ENCODE measurements at regions not wholly inside any gene's neighbourhood (a gene's known extent, or its start where the extent isn't known, plus 50 kb on each side); places are given as distances from the start of the nearest gene placed in this dataset.

DNA sequence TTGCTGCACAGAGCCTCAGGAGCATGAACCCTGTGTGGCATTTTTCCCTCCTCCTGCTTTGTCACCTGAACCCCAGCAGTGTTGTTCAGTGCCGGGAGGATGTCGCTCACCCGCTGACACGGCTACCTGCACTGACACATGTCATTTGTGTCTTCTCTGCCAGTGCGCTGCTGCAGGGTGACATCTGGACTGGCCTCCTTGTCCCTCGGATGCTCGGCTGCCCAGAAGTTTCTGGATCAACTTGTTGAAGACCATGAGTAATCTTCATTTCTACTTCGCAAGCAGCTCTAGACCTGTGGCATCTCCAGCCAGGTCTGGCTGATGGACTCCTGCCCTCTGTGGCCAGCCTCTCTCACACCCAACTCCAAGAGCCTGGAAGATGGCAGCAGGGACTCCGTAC, 311.1 kb upstream of the C2CD4B start:
- DNase-seq: no peak

DNA sequence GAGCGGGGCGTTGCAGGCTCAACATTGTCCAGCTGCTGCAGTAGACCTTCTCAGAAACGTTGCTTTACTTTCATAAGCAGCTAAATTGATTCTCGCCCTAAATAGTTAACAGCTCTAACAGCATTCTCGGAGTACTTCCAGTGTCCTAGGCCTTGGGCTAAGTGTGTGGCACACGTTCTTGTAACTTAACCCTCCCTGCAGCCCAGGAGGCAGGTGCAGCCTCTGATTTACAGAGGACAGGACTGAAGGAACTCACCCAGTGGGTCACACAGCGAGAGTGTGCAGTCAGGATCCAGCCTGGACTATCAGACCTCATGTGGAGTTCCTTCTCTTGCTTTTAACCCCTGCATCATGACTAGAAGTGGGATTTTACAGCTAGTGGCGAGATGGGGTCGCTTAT, 312.8 kb upstream of the C2CD4B start:
- no peak for DNase-seq

DNA sequence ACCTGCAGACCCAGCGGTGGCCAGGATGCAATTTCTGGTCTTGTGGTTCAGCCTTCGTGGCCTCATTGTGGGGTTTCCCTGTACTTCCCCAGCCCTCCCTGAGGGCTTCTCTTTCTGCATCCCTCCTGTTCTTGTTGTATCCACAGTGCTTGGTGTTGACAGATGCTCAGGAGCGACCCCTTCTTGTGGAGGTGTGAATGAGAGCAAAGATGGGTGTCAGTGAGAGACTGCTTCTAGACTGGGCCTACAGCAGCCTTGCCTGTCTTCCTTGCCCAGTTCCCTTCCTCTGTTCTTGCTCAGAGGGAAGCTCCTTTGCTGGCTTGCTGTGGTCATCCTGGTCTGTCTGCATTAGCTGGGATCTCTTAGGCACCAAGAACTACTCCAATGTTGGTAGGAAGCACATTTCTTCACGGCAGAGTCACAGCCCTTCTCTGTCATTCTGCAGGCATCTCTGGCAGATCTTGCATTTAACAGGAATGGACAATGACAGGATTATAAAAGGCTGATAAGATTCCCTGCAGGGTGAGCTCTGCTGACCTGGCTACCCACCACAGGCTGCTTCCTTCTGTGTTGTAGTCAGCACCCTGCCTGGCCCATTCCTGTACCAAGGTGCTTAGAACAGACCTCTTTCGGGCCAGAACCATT, 317.8 kb upstream of the C2CD4B start:
- peak; percentile 53 for DNase-seq

DNA sequence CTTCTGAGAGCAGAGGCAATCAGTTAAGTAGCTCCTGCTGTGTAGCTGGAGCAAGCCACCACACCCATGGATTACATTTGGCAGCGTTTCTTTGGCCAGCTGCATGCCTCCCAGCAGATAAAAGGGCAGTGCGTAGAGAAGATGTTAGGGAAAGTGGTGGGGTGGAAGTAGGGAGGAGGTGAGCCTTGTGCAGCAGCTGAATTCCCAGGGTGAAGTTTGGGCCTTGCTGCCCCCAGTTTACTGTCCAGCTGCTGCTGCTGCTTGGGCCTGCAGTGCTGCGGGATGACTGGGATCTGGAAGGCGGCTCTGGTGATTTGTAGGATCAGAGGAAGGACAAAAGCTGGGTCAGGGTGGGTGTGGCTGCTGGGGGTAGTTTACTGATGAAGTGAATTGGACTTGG, 318.7 kb upstream of the C2CD4B start:
- peak; percentile 74 for DNase-seq

DNA sequence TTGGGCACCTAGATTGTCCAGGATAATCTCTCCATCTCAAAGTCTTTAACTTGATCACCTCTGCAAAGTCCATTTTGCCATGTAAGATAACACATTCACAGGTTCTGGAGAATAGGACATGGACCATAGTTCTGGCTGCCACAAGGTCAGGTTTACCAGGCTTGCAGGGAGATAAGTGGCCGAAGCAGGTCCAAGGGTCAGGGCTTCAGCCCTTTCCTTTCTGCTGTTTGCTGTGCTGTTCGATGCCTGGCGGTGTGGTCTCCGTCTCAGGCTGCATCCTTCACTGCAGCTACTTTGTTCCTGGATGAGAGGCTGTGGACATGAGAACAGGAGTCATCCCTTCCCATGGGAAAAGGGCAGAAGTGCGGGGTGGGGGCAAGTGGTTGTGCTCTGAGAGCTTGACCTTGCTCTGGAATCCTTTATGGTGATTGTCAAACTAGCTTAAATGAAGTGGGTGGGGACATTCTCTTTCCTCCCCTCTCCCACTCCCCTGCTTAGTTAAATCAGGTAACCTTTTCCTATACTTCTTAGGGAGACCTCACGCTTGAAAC, 320.2 kb upstream of the C2CD4B start:
- no peak for DNase-seq

DNA sequence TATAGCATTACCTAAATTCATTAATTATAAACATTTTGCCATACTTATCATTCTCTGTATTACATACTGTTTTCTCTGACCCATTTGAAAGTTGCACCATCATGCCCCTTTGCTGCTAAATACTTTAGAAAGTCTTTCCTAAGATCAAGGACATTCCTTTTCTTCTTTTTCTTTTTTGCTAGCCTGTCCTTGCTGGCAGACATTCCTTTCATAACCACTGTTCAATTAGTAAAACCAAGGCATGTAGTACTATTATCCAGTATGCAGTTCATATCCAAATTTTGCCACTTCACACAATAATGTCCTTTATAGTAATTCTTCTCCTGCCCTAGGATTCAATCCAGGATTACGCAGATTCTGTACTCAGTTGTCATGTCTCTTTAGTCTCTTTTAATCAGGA, 321.0 kb upstream of the C2CD4B start:
- DNase-seq: no peak

DNA sequence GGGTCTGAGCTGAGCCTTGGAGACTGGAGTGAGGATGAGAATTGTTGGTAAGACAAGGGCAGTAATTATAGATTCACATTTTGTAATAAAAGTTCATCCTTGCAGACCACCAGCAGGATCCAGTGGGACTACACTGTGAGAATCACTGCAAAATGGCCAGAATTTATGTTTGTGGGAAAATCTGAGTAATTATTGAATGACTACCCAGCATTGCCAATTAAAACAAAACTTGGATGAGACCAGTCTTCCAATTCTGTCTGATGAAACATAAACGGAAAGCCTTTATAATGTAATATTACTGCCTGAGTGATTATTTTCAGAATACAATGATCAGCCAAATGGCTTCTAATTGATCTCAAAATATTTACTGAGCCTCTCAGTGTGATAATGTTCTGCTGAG, 323.3 kb upstream of the C2CD4B start:
- DNase-seq: no peak

DNA sequence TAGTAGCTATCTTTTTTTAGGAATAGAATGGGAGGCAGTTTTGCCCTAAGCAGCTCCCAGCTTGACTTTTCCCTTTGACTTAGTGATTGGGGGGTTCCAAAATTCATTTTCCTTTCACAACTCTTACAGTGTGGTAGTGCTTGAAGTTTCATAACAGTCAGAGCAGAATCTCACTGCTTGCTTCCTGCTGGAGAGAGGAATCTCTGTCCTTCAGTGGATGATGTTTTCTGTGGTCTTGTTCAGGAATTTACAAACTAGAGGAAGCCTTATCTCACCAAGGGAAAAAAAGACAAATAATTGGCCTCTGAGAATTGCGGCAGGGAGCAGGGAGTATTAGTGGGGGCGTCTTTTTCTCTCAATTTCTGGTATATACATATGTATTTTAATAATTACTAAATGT, 326.6 kb upstream of the C2CD4B start:
- no peak for DNase-seq

DNA sequence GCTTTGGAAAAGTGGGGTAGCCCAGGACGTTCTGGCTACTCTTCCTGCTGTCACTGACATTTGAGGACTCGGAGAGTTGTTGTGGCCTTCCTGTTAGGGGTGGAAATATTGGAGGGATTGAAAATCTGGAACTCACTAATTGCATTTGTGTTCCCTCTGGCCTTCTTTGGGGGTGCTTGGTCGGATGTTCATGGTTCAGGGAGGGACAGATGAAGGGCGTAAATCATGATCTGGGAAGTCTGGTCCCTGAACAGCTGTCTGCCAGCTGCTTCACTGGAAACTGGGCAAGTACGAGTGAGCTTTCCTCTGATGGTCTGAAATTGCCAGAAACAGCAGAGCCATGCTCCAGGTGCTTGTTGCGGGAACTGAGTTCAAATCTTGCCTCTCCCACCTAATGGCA, 327.8 kb upstream of the C2CD4B start:
- DNase-seq: no peak

DNA sequence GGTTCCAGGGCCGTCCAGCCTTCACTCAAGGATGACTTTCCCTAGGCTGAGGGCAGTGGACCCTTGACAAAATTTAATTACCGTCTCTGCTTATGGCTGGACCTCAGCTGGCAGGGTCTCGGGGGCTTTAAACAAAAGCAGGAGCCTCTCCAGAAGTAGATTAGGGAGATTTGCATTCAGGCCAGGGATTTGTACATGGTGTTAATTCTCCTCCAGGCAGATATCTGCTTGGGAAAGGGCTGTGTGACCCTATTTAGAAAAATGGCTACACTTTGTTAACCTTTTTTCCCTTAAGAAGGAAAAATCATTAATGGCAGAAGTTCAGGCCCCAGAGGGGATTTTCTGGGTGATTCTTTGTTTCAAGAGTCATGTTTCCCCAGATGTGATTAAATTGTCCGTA, 329.1 kb upstream of the C2CD4B start:
- no peak for DNase-seq

DNA sequence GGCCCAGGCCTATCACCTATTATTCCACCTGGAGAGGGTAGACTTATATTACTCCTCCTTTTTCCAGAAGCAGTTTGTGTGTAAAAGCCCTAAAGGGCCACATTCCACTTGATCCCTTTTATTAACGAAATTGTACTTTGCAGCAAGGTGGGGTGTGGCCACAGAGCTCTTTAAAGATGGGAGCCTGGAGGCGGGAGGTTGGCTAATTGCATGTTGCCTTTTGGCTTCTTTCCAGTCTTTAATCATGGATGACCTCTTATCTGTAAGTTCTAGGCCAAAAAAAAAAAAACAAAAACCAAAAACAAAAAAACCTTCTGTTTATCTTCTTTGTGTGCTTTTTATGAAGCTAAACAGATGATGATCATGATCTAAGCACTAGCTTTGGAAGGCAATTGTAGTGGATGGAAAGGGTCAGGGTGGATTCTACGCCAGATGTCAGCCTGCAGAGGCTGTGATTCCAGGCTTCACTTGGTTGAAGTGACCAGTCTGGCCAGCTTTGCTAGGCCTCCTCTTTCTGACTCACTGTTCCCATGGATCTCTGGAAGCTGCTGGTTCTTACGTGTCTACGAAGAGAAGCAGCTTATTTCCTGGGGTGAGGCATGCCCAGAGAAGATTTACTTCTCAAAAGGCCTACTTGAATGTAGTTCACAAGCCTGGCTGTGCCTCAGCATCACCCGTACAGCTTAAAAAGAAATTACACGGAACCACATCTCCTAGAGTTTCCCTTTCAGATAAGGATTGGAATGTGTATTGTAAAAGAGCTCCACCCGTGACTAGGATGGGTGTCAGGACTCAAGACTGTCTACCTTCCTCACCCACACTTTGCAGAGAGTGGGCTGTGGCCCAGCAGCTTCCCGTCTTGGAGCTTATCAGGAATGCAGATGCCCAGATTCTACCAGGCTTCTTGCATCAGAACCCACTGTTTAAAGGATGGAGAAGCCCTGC, 330.9 kb upstream of the C2CD4B start:
- peak; percentile 35 for DNase-seq

DNA sequence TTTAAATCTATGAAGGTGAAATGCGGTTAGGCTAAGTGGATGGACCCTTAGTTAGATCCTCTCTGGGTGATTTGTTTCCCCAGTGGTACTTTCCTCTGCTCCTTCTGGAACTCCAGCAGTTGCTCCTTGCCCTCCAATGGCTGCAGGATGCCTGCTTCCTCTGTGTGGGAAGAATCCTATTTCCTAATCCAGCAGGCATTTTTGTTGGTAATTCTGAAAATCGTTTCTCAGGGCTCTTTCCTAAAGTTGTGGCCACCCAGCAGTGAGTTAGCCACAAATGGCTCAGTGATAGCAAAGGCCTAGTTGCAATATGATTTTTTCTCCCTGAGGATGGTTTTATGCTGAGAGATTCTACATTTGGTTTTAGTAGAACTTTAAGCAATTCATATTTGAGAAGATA, 332.3 kb upstream of the C2CD4B start:
- no peak for DNase-seq

DNA sequence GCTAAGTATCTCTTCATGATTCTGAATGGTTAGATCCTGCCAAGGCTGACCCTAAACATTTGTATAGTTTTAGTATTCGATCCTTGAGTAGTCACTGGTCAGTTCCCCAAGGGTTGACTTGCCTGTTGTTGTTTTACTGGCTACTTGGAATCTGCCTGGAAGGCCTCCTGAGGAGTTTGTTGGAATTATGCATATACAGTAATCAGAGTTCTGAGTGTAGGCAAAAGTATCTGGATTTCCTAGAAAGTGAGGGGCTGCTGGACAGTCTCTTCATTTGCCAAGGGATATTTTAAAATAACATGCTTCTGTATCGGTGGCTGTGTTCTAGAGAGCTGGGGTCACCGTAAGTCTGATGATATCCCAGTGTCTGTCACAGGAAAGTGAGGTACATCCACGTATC, 333.2 kb upstream of the C2CD4B start:
- no peak for DNase-seq

DNA sequence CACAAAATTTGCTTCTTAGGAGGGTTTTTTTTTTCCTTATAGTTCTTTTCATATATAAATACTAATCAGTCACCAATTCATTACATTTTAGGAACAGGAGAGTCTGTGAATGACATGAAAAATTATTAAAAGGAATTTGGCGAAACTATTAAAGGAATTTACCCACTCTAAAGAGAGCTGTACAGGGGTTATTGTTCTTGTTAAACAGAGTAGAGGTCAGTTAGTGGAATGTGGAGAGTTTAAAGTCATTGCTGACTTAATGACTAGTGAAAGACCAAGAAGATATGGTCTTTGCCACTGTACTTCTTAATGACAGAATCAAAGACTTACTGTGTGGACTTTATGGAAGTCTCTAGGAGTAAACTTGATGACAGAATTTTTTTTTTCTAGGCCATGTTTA, 333.6 kb upstream of the C2CD4B start:
- no peak for DNase-seq

DNA sequence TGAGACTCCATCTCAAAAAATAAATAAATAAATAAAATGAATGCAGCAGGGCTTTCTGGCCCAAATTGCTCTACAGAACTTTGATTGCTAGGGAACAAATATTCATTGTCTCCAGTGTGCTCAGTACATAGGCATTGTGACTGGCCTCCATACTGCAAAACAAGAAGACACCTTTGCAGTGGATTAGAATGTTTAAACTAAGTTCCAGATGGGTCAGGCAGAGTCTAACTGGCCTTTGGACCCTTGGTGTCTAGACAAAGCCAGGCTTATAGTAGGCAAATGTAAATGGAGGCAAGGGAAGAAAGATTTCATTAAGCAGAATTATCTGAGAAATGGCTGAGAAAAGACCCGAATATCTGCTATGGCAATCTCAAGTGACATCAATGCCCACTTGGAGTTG, 335.2 kb upstream of the C2CD4B start:
- DNase-seq: no peak

DNA sequence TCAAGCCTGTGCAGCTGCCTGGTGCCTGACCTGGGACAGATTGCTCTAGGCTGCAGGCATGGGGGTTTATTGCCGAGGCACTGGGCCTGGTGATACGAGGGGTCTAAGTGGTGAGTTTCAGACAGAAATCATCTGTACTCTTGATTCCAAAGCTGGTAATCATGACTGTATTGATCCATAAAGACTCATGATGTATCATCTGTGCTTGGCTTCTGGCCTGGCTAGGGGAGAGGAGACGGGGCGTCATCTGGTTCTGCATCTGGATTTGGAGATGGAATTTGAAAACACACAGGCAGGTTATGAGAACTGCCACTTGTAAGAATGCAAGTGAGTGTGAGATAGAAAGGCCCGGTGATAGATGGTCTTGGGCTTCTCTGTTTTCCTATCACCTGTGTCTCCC, 337.4 kb upstream of the C2CD4B start:
- no peak for DNase-seq

DNA sequence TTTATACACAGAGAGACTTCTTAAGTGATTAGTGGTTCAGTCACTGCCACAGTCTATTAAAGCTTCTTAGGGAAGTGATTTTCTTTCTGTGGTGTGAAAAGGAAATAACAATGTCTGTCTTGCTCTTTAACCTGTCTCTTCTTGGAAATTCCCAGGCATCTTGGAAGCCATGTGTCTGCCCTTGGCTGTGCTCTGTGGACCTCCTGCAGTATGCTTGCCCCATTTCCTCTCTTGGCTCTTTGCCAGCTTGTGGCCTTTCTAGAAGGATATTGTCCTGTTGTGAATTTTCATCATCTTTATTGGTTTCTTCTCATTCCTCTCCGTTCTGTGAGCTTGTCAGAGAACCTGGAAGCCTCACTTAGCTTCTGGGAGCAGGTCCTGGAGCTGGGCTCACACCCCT, 338.4 kb upstream of the C2CD4B start:
- DNase-seq: peak; percentile 13

DNA sequence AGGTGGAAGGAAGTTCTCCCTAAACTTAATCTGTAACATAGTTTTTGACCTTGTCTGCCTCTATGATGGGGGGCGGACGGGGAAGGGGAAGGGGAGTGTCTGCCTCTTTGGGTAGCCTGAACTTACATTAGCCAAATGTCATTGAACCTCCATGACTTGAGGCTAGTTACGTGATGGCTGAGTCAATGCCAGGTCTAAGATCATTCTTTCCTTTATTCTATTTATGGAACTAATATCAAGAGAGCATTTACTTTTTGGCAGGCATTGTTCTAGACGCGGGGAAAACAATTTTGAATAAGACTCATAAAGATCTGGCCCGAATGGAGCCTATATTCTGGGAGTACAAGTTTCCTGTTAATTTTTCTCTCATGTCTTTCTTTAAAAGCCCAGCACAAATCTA, 340.7 kb upstream of the C2CD4B start:
- no peak for DNase-seq

DNA sequence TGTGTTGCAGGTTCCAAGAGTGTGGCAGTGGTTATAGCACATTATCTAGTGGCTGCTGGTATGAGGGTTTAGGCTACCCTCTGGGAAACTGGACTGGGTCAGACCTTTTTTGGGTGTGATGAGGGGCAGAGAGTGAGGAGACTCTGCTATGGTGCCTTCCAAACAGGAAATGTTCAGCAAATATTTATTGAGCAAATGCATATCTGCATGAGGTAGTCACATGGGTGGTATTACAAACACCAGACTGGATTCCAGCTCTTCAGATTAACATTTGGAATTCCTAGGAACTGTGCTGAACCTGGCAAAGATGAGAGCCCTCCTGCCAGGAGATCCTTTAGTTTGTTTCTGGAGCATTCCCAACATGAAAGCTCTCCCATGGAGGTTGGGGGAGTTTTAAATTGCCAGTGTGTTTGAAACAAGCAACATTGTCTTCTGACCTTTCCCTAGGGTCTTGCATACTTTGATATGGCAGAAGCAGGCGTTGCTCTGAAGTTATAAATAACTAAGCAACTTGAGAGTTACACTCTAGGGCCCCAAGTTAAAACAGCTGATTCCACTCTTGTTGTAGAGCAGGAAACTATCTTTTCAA, 341.2 kb upstream of the C2CD4B start:
- DNase-seq: no peak

DNA sequence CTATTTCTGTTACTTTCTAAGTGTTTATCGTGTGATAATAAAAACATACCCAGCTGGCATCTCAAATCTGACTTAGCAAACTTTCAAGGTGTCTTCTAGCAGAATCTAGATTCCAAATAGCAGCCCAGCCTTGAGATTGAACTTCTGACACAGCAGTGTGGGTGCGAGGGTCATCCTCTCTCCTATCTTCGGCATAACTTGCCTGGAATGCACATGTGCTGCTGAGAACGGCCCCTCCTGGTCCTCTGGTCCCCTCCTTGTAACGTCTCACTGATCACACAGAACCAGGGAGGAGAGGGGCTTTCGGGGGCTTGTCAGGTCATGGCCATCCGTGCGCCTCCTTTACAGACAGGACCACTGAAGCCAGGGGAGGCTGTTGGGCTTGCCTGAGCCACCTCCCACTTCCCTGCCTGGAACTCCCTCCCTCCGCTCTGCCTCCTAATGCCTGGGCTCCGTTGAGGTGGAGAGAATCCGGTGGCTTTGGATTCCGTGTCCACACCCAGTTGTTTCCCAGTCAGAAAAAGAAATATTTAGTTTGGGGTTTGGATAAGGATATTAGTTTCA, 344.4 kb upstream of the C2CD4B start:
- no peak for DNase-seq

DNA sequence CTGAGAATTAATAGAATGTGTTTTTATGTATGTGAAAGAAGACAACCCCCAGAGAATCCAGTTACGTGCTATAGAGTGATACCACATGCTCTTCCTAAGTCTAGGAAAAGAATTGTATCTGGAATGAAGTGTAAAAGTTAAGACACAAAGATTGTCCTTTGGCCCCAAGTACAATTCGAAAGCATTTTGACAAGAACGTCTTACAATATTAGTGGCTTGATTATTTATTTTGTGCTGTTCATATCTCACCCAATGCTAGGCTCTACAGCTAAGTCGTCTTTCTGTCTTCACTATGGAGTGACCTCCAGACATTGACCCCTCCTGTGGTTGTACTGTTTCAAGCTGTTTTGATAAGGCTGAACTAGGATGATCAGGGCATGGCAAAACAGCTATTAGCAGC, 345.7 kb upstream of the C2CD4B start:
- DNase-seq: no peak

DNA sequence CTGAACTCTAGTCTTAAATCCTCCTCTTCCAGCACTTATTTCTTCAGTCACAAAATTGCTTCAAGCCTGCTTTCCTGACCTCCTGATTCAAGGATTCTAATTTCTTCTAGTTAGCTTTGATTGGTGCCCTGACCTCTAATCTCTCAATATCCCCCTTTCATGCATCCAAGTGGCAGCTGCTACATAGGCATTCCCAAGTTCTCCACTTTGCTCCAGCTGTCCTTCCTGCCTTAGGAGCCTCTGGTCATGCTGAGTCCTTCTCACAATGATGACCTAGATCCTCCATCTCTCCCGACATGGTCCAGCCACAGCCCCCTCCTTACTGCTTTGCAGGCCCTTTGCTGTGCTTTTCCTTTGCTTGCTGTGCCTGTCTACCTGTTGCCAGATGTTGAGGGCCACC, 347.8 kb upstream of the C2CD4B start:
- DNase-seq: no peak

DNA sequence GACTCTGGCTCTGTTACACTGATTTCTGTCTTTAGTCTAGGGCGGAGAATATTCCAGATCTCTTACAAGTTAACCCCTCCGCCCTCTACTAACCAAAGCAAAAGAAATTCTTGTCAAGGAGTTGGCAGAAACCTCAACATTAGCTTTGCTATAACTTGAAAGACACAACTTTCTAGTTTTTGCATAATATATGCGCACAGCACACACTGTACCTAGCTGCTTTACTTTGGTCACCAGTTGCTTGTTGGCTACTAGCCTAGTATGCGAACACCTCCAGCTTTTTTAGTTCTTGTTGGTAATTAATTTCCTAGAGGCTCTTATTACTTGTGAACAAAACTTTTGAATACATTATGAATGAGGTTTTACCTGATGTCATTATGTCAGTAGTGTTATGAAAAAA, 348.8 kb upstream of the C2CD4B start:
- DNase-seq: no peak
